OCI-LY1 (cell line): ENCODE measurements at regions not wholly inside any gene's neighbourhood (a gene's known extent, or its start where the extent isn't known, plus 50 kb on each side); places are given as distances from the start of the nearest gene placed in this dataset.

Source experiments
- H2AFZ ChIP-seq: fragments of 200-600 bp; sonication (generic), shearing (Covaris generic); 2 replicates; pipeline ENCODE4 v1.6.0; 2014; ENCODE audit warnings: antibody characterized with exemption, mild to moderate bottlenecking, low read length
- H3F3A ChIP-seq: fragments of 200-600 bp; sonication (generic), shearing (Covaris generic); 2 replicates; pipeline ENCODE4 v1.6.0; 2014; ENCODE audit warnings: mild to moderate bottlenecking, antibody characterized with exemption, low read length, moderate library complexity; ENCODE audit not compliant: insufficient read depth
- H3K27ac ChIP-seq: fragments of 200-600 bp; sonication (generic); 2 replicates; pipeline ENCODE4 v1.5.1; 2014; ENCODE audit warnings: low read length, mixed run types, mild to moderate bottlenecking, low read depth; ENCODE audit not compliant: poor library complexity, severe bottlenecking
- H3K27me3 ChIP-seq: fragments of 200-600 bp; sonication (generic); 2 replicates; pipeline ENCODE4 v1.6.0; 2014; ENCODE audit warnings: antibody characterized with exemption, mild to moderate bottlenecking, low read length, moderate library complexity; ENCODE audit not compliant: insufficient read depth
- H3K36me3 ChIP-seq: fragments of 200-600 bp; sonication (generic); 2 replicates; pipeline ENCODE4 v1.6.1; 2014; ENCODE audit warnings: mild to moderate bottlenecking, antibody characterized with exemption, low read length, moderate library complexity, mixed read lengths; ENCODE audit not compliant: insufficient read depth
- H3K4me1 ChIP-seq: fragments of 200-600 bp; sonication (generic); 2 replicates; pipeline ENCODE4 v1.5.1; 2014; ENCODE audit warnings: mild to moderate bottlenecking, low read length, moderate library complexity; ENCODE audit not compliant: insufficient read depth, severe bottlenecking
- H3K4me2 ChIP-seq: fragments of 200-600 bp; sonication (generic), shearing (Covaris generic); 2 replicates; pipeline ENCODE4 v1.6.1; 2014; ENCODE audit warnings: low read length
- H3K4me3 ChIP-seq: fragments of 200-600 bp; sonication (generic); 2 replicates; pipeline ENCODE4 v1.5.1; 2014; ENCODE audit warnings: low read length, low read depth, mild to moderate bottlenecking, mixed read lengths; ENCODE audit not compliant: poor library complexity, severe bottlenecking
- H3K79me2 ChIP-seq: fragments of 200-600 bp; shearing (Covaris generic); 2 replicates; pipeline ENCODE4 v1.6.1; 2016; ENCODE audit warnings: mixed run types, low read length, mixed read lengths; ENCODE audit not compliant: insufficient read depth
- H3K9ac ChIP-seq: fragments of 200-600 bp; sonication (generic), shearing (Covaris generic); 2 replicates; pipeline ENCODE4 v1.6.1; 2014; ENCODE audit warnings: mild to moderate bottlenecking, low read length, mixed read lengths
- H3K9me2 ChIP-seq: fragments of 200-600 bp; sonication (generic), shearing (Covaris generic); 2 replicates; pipeline ENCODE4 v1.6.1; 2014; ENCODE audit warnings: low read depth, mild to moderate bottlenecking, low read length, mixed read lengths
- H3K9me3 ChIP-seq: fragments of 200-600 bp; shearing (Covaris generic); 2 replicates; pipeline ENCODE4 v1.6.1; 2014; ENCODE audit warnings: low read length, mixed read lengths
- H4K20me1 ChIP-seq: fragments of 200-600 bp; sonication (generic), shearing (Covaris generic); 2 replicates; pipeline ENCODE4 v1.6.0; 2016; ENCODE audit warnings: mild to moderate bottlenecking, low read length; ENCODE audit not compliant: insufficient read depth
- EZH2 ChIP-seq: fragments of 200-600 bp; sonication (generic), shearing (Covaris generic); IDR thresholded peaks from 2 replicates; pipeline ENCODE4 v1.8.0; 2017; ENCODE audit warnings: borderline replicate concordance, mixed run types, mild to moderate bottlenecking, antibody characterized with exemption, low read length, moderate library complexity, mixed read lengths
- TF ChIP-seq, protein P1 (sequence below): fragments of 200-600 bp; sonication (generic), shearing (Covaris generic); IDR thresholded peaks from 2 replicates; pipeline ENCODE4 v1.5.1; 2017; ENCODE audit warnings: mild to moderate bottlenecking, antibody characterized with exemption, low read length, moderate library complexity, mixed read lengths

DNA sequence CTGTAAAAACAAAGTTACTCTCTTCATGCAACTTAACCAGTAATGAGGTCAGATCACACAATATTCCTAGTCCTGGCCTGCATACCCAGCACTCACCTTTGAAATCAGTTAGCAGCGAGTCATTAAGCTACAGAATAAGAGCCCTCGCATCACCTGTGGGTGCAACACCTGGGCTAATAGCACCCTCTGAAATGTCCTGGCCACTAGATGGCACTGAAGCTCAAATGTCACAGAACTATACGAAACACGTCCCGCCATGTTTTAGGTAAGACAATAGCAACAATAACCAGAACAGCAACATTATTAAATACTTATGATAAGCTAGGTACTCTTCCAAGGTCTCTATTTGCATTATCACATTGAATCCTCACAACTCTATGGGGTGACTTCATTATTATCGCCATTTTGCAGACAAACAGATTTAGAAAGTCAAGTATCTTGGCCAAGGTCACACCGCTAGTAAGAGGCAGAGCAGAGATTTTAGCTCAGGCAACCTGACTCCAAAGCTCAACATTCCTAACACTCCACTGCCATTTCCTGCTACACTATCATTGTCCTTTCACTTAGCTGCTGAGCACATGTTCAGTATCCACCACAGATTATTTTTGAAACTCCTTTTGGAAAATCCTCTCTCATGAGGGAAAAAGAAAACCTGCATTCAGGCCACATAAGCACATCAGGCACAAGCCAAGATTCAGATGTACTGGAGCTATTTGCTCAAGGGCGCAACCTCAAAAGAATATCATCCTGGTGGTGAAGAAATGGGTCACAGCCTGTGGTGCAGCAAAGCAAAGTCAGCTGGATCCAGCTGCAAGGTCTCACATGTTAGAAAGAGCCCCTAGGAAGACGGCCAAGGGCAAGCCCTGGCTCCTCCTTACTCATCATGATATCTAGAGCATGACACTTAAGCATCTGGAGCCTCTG lies 59.5 kb upstream of the KDR start:
- no peak overlapping the region for H3K4me3 ChIP-seq
- H3K27ac ChIP-seq, result no peak overlapping the region
- TF ChIP-seq, protein P1, sequence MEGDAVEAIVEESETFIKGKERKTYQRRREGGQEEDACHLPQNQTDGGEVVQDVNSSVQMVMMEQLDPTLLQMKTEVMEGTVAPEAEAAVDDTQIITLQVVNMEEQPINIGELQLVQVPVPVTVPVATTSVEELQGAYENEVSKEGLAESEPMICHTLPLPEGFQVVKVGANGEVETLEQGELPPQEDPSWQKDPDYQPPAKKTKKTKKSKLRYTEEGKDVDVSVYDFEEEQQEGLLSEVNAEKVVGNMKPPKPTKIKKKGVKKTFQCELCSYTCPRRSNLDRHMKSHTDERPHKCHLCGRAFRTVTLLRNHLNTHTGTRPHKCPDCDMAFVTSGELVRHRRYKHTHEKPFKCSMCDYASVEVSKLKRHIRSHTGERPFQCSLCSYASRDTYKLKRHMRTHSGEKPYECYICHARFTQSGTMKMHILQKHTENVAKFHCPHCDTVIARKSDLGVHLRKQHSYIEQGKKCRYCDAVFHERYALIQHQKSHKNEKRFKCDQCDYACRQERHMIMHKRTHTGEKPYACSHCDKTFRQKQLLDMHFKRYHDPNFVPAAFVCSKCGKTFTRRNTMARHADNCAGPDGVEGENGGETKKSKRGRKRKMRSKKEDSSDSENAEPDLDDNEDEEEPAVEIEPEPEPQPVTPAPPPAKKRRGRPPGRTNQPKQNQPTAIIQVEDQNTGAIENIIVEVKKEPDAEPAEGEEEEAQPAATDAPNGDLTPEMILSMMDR, result peak; percentile 77
- TF ChIP-seq EZH2, result no peak
- H3K36me3 ChIP-seq, result no peaks in the 10 kb centered on the region
- no peaks in the 10 kb centered on the region for H4K20me1 ChIP-seq
- no peaks in the 10 kb centered on the region for H3K9me2 ChIP-seq
- no peak overlapping the region for H3K9ac ChIP-seq
- H2AFZ ChIP-seq, result no peak overlapping the region
- H3K4me1 ChIP-seq, result no peaks in the 10 kb centered on the region
- no peaks in the 10 kb centered on the region for H3K9me3 ChIP-seq
- H3K4me2 ChIP-seq, result no peak overlapping the region
- no peaks in the 10 kb centered on the region for H3K79me2 ChIP-seq
- H3K27me3 ChIP-seq, result no peaks in the 10 kb centered on the region
- no peaks in the 10 kb centered on the region for H3F3A ChIP-seq

DNA sequence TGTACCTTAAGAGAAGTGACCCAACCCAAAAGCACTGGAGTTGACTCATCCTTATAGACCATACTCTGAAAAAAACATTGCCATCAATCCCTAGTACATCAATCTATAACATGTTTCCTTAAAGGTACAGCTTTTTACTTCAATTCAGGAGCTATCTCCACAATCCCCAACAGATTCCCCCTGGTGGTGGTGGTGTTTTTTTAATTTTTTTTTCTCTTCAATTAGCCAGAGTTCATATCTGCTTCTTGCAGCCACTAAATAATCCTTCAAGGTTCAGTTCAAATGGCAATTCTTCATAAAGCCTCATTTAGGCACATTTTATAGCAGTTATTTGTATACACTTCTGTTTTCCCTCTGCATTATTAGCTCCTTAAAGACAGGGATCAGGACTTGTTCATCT lies 60.7 kb upstream of the KDR start:
- Histone ChIP-seq H3K4me3 (no peak overlapping the region), H3F3A (no peaks in the 10 kb centered on the region), H3K27ac (no peak overlapping the region), H3K4me2 (no peak overlapping the region), H3K9ac (no peak overlapping the region), H2AFZ (no peak overlapping the region), H3K36me3 (no peaks in the 10 kb centered on the region), H4K20me1 (no peaks in the 10 kb centered on the region), H3K9me3 (no peaks in the 10 kb centered on the region), H3K27me3 (no peaks in the 10 kb centered on the region), H3K9me2 (no peaks in the 10 kb centered on the region), H3K79me2 (no peaks in the 10 kb centered on the region), H3K4me1 (no peaks in the 10 kb centered on the region)
- TF ChIP-seq EZH2, result no peak
- TF ChIP-seq, protein P1, result peak; percentile 6; the same call in 1 of the 2 replicates

DNA sequence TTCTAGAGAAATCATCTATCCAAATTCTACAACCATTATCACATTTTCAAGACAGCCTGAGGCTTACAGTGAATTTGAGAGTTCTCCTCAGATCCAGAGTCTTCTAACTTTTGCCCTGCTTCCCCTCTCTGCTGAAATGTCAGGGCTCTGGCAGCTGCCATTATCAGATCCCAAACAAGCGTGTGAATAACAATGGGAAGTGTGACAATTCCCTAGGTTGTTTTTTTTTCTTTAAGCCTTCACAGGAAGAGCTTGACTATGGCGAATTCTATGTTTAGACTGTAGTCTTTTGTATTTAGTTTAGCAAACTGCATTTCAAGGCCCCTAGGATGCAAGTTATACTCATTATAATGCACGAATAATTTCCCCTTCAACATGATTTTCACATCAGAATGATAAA lies 61.3 kb upstream of the KDR start:
- no peaks in the 10 kb centered on the region for H4K20me1 ChIP-seq
- H3K79me2 ChIP-seq, result no peaks in the 10 kb centered on the region
- no peaks in the 10 kb centered on the region for H3K4me1 ChIP-seq
- no peak overlapping the region for H3K4me3 ChIP-seq
- no peaks in the 10 kb centered on the region for H3F3A ChIP-seq
- TF ChIP-seq EZH2, result no peak
- TF ChIP-seq, protein P1, result no peak
- H3K4me2 ChIP-seq, result no peak overlapping the region
- no peak overlapping the region for H2AFZ ChIP-seq
- no peaks in the 10 kb centered on the region for H3K36me3 ChIP-seq
- H3K9ac ChIP-seq, result no peak overlapping the region
- H3K27ac ChIP-seq, result no peak overlapping the region
- H3K27me3 ChIP-seq, result no peaks in the 10 kb centered on the region
- H3K9me2 ChIP-seq, result no peaks in the 10 kb centered on the region
- H3K9me3 ChIP-seq, result no peaks in the 10 kb centered on the region
